ENCODE measurements at regions not wholly inside any gene's neighbourhood (a gene's known extent, or its start where the extent isn't known, plus 50 kb on each side); places are given as distances from the start of the nearest gene placed in this dataset.
"Not testable (repeated sequence)": the region's sequence is repeated elsewhere in the genome, so short reads cannot be mapped to it uniquely, and the experiment has no call there.

- not testable (repeated sequence) for H2AFZ ChIP-seq (ENCODE audit: low read length); H3K4me1 ChIP-seq (ENCODE audit: low read length); H3K9ac ChIP-seq (ENCODE audit: low read length)
Measured at GRCh38 chr20:29606171-29606570, 1651.3 kb upstream of the DEFB115 start.

GRCh38 chr20:29629395-29629794, 1628.1 kb upstream of the DEFB115 start:
- not testable (repeated sequence) for H3K27ac ChIP-seq (ENCODE audit: low read length); H3K27me3 ChIP-seq (replicated peaks; ENCODE audit: insufficient read depth, low read length); DNase-seq; H3F3A ChIP-seq (ENCODE audit: insufficient read depth, low read length); H3K9ac ChIP-seq (ENCODE audit: low read length); H3K36me3 ChIP-seq (replicated peaks; ENCODE audit: insufficient read depth, low read length); H3K9me3 ChIP-seq (replicated peaks; ENCODE audit: insufficient read depth, low read length); H2AFZ ChIP-seq (ENCODE audit: low read length); H3K4me2 ChIP-seq (ENCODE audit: low read depth, low read length); H3K9me2 ChIP-seq (replicated peaks; ENCODE audit: insufficient read depth, low read length); H3K79me2 ChIP-seq (ENCODE audit: low read length); H4K20me1 ChIP-seq (ENCODE audit: insufficient read depth, low read length); H3K4me3 ChIP-seq (ENCODE audit: low read length); H3K4me1 ChIP-seq (ENCODE audit: low read length)

More at GRCh38 chr20:29606171-29606570, 1651.3 kb upstream of the DEFB115 start:
- not testable (repeated sequence) for H3K36me3 ChIP-seq (replicated peaks; ENCODE audit: insufficient read depth, low read length); DNase-seq; H3K9me3 ChIP-seq (replicated peaks; ENCODE audit: insufficient read depth, low read length); H3K4me3 ChIP-seq (ENCODE audit: low read length); H3F3A ChIP-seq (ENCODE audit: insufficient read depth, low read length); H3K27me3 ChIP-seq (replicated peaks; ENCODE audit: insufficient read depth, low read length); H3K4me2 ChIP-seq (ENCODE audit: low read depth, low read length); H4K20me1 ChIP-seq (ENCODE audit: insufficient read depth, low read length); H3K9me2 ChIP-seq (replicated peaks; ENCODE audit: insufficient read depth, low read length); H3K79me2 ChIP-seq (ENCODE audit: low read length); H3K27ac ChIP-seq (ENCODE audit: low read length)
